ENCODE measurements at regions not wholly inside any gene's neighbourhood (a gene's known extent, or its start where the extent isn't known, plus 50 kb on each side); places are given as distances from the start of the nearest gene placed in this dataset.

DNA sequence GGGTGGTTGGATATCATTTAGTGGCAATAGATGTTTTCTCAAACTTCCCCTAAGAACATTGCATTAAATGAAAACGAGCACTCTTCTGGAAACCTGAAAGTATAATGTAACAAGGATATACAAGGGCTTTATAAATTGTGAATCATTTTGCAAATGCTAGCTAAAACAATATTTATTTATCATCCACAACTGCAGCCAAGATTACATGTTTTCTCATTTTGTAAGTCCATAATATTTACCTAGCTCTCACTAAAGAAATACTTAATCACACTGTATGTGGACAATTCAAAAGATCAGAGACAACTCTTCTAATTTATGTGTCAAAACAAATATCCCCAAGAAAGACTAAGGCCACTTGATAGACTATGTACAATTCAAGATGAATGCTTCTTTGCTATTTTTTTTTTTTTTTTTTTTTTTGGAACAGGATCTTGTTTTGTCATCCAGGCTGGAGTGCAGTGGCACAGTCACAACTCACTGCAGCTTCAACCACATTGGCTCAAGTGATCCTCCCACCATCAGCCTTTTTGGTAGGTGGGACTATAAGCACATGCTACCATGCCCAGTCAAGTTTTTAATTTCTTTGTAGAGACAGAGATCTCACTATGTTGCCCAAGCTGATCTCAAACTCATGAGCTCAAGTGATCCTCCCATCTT, 427.7 kb upstream of the THBS1 start:
- no peak for DNase-seq (ENCODE audit: low read depth)

GRCh38 chr15:39153716-39154115, 427.2 kb upstream of the THBS1 start:
- no peak for DNase-seq (ENCODE audit: low read depth)

DNA sequence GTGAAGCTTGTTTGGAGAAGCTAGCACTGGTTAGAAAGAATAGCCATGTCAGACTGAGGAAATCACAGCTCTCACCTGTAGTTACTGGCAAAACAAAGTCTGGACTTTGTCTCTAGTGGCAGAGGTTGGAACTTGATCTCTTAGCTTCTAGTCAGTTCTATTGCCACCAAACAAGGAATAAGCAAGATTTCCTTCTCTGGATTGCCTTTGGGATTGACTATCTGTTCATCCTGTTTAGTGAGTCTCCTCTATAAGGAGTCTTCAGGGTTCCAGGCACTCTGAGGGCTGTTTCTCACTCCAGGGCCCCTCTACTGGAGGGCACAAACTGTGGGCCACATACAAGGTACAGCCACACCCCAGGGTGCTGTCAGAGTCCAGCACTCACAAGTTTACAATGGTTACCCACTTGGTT, 426.6 kb upstream of the THBS1 start:
- DNase-seq (ENCODE audit: low read depth) = no peak

- DNase-seq (ENCODE audit: low read depth) = no peak
Measured at GRCh38 chr15:39154776-39155175, 426.1 kb upstream of the THBS1 start.

- DNase-seq (ENCODE audit: low read depth) = no peak
Measured at GRCh38 chr15:39156166-39156565, 424.7 kb upstream of the THBS1 start.

DNA sequence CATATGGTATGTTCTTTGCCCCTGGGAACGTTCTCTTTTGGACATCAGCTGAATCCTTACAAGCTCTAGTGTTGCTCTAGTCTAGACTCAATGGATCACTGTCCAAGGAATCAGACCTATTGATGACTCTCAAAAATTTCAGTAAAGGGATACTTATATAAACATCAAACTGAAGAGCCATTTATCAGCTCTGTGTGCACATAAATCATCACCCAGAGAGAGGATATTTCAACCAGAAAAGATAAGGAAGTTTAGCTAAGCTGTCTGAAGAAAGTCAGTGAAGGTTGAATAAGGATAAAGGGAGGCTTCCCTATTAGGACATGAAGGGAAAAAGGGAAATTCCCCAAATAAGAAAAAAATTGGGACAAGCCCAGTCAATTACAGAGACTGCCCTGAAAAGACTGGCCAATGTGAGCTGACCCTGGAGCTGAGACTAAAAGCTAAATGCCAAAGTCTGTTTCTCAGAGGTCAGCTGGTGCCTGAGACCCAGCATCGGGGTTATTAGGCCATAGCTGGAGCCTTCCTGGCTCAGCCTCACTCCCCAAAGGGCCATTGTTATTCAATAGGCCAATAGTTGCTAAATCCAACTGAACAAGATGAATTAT, 424.1 kb upstream of the THBS1 start:
- DNase-seq (ENCODE audit: low read depth) = no peak

- DNase-seq (ENCODE audit: low read depth) = no peak
Measured at GRCh38 chr15:39157882-39158281, 423.0 kb upstream of the THBS1 start.

DNA sequence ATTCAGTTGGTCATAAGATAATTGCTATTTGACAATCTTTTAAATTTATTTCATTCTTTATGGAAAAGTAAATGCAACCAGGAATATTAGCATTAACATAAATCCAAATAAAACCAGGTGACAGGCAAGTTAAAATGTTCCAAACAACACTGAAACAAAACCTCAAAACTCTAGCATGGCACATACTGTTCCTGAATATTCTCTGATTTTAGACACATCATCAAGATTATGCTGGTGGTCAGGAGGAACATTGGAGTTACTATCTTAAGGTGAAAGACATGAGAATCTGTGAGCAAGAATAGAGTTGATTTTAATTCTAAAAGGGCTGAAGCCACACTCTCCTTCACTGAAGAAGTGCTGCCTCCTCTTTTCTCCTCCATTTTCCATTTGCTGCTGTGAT, 421.0 kb upstream of the THBS1 start:
- no peak for DNase-seq (ENCODE audit: low read depth)

DNA sequence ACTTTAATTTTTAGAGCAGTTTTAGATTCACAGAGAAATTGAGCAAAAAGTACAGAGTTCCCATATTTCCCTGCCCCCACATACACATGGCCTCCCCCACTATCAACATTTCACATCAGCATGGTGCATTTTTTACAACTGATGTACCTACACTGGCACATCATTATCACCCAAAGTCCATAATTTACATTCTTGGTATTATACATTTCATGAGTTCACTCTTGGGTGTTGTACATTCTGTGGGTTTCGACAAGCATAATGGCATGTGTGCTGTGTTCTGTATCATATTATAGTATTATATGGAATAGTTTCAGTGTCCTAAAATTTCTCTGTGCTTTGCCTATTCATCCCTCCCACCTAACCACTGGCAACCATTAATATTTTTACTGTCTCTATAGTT, 419.8 kb upstream of the THBS1 start:
- no peak for DNase-seq (ENCODE audit: low read depth)

GRCh38 chr15:39165020-39165706, 415.7 kb upstream of the THBS1 start:
- DNase-seq (ENCODE audit: low read depth) = no peak

DNA sequence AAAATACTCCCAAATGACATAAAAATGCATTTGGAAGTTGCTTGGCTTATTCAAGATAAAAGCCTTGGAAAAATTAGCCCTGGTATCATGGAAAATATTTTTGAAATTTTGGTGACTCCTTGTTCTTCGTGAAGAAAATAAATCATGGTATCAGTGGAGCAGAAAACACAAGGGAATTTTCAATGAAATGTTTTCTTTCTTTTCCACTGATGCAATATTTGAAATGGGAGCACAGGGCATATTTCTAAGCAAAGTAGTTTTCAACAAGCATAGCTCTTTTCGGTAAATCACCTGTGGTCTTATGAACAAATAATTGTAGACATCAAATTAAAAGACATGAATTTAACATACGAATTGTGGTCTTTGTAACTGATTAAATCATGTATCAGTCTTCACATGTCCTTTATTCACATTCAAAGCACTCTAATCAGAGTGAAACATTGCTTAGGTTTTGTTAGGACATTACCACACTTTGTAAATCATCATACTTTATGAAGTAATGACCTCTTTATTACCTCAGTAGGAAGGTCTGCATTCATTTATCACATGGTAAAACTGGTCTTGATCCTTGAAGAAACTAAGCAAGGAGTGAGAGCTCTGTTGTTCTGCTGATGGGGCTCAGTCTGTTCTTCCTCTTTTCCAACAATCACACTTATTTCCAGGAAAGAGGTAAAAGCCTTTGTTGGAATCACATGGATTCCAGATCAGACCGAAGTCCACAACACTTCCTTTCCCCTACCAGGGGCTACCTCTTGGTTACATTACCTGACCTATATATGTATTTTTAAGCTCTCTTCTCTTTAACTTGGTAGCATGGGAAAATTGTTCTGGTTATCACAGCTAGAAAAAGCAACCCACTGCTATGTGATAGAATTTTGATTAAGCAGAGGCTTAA, 413.5 kb upstream of the THBS1 start:
- DNase-seq (ENCODE audit: low read depth) = no peak

DNA sequence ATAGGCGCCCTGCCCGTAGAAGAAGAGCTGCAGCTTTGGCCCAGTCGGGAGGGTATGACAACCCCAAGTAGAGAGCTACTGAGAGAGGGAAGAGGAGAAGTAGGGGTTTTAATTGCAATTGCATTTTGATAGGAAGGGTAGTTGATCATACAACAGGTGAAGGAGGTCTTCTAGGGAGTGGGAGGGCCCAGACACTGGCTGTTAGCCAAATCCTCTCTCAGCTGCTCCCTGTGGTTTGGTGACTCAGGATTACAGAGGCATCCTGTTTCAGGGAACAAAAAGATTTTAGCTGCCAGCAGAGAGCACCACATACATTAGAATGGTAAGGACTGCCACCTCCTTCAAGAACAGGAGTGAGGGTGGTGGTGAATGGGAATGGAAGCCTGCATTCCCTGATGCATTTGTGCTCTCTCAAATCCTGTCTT, 408.9 kb upstream of the THBS1 start:
- DNase-seq (ENCODE audit: low read depth) = no peak

GRCh38 chr15:39172380-39173281, 408.2 kb upstream of the THBS1 start:
- no peak for DNase-seq (ENCODE audit: low read depth)

DNA sequence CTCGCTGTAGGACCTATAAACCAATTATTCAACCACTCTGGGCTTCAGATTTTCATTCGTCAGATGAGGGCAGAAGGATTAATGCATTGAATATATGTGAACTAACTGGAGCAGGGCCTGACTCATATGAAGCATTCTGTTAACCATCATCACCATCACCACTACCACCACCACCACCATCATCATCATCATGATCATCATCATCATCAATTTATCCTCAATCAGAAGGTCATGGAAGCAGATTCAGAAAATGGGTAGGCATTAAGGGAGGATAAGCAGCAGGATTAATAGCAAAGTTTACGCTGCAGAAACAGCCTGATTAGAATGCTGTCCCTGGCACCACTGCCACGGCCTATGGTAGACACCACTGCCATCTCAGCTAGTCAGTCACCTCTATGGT, 407.5 kb upstream of the THBS1 start:
- no peak for DNase-seq (ENCODE audit: low read depth)

DNA sequence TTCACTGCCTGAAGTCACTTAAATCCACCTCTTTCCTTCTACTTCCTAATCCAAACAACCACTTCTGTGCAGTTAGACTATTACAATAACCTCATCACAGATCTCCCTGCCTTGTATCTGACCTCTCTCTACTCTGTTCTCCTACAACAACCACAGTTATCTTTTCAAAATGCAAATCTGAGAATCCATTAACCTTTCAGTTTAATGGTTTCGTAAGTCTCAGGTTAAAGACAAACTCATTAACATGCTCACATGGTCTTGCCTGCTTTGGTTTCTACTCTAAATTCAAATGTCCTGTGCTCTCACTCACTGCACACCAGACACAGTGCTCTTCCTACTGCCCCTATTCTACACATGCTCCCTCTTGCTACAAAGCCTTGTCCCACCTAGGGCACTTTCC, 406.5 kb upstream of the THBS1 start:
- DNase-seq (ENCODE audit: low read depth) = no peak

DNA sequence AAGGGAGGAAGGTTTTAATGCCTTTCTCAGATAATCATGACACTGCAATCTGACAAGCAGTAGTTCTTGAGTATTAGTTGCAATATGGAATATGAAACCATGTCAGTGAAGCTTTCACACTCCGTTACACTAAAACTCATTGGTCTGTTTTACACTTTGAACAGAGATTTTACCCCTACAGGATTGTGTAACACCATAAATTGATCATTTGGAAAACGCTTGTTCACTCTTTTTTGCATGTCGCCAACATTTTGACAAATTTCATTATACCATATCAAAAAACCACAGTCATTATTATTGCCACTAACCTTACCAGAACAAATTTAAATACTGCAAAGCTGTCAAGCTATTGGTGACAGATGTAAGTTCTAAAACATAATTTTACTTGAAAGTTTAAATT, 404.8 kb upstream of the THBS1 start:
- DNase-seq (ENCODE audit: low read depth) = no peak

DNA sequence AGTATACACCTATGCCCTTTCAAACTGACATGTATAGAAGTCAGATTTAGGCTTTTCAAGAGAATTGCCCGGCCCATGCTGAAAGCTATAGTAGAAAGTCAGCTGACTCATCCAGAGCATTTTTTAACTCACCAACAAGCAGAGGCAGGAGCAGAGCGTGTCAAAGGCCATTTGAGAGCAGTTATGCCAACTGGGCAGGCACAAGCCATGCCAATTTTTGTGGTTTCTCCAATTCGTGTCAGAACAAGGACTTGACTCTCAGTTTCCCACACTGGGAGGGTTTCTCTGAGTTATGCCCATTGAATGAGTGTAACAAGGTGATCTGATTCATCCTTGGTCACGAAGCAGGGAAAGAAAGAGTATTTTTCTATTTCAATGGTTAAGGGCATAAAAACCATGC, 403.3 kb upstream of the THBS1 start:
- DNase-seq (ENCODE audit: low read depth) = no peak

DNA sequence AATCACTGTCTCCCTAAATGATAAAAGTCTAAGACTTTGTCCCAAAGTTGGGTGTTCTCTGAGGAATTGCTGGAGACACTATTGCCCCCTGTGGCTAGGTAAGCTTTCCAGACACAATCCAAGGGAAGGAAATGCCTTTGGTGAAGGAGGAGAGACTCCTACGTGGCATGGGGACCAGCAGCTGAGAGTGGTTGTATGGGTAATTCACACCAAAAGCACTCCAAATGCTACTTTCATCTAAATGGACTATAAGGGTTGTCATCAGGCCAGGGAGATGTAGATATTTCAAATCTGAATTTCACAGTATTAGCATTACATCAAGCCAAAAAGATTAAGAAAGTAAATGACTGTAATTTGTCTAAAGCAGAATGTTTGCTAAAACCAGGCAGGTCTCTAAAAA, 400.8 kb upstream of the THBS1 start:
- no peak for DNase-seq (ENCODE audit: low read depth)

DNA sequence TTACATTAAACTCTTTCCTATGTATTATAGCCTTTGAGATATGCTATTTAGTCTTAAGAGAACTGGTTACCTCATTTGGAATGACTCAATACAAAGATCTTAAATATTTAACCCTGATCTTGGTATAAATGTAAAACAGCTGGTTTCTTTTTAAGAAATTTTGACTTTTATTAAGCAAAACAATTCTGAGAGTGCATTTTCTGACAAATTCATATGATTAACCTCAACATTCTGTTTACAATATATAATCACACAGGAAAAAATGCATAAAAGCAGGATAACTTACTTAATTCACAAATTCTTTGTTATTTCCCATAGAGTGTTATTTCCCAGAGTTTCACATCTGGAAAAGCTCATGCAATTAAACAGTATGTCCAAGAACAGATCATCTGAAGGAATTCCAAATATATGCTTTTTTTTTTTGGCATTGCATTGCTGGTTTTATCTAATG, 400.4 kb upstream of the THBS1 start:
- DNase-seq (ENCODE audit: low read depth) = no peak

GRCh38 chr15:39181056-39181747, 399.7 kb upstream of the THBS1 start:
- no peak for DNase-seq (ENCODE audit: low read depth)

GRCh38 chr15:39181940-39182339, 398.9 kb upstream of the THBS1 start:
- DNase-seq (ENCODE audit: low read depth) = no peak
